NT2/D1 (cell line): ENCODE measurements at regions not wholly inside any gene's neighbourhood (a gene's known extent, or its start where the extent isn't known, plus 50 kb on each side); places are given as distances from the start of the nearest gene placed in this dataset.
"Not testable (repeated sequence)": the region's sequence is repeated elsewhere in the genome, so short reads cannot be mapped to it uniquely, and the experiment has no call there.

ENCODE experiments used
- DNase-seq: peaks from one replicate; pipeline ENCODE4 v3.0.0-alpha.2; 2011; ENCODE audit warnings: low read depth, low spot score
- H3K27me3 ChIP-seq: 2 replicates; pipeline ENCODE4 v1.6.0; 2011; ENCODE audit warnings: mild to moderate bottlenecking; ENCODE audit not compliant: insufficient read length, insufficient read depth
- H3K36me3 ChIP-seq: 2 replicates; pipeline ENCODE4 v1.6.1; 2011; ENCODE audit warnings: mild to moderate bottlenecking, low read length, mixed read lengths; ENCODE audit not compliant: insufficient read depth, insufficient read length
- H3K4me1 ChIP-seq: 2 replicates; pipeline ENCODE4 v1.5.1; 2011; ENCODE audit not compliant: insufficient read depth, insufficient read length
- H3K4me3 ChIP-seq: 2 replicates; pipeline ENCODE4 v1.5.1; 2011; ENCODE audit warnings: low read depth; ENCODE audit not compliant: insufficient read length
- H3K9ac ChIP-seq: 2 replicates; pipeline ENCODE4 v1.6.0; 2011; ENCODE audit warnings: low read depth; ENCODE audit not compliant: insufficient read length
- H3K9me3 ChIP-seq: 2 replicates; pipeline ENCODE4 v1.5.1; 2011; ENCODE audit warnings: mild to moderate bottlenecking, low read length; ENCODE audit not compliant: insufficient read depth
- SUZ12 ChIP-seq: IDR thresholded peaks from 2 replicates; pipeline ENCODE4 v1.6.1; 2011; ENCODE audit not compliant: insufficient read length, insufficient read depth; ENCODE audit errors: extremely low read depth
- YY1 ChIP-seq: IDR thresholded peaks from 2 replicates; pipeline ENCODE4 v1.6.1; 2011; ENCODE audit not compliant: insufficient read length, insufficient read depth
- ZNF274 ChIP-seq: IDR thresholded peaks from 2 replicates; pipeline ENCODE4 v1.6.1; 2011; ENCODE audit warnings: mild to moderate bottlenecking, low read depth, low read length

DNA sequence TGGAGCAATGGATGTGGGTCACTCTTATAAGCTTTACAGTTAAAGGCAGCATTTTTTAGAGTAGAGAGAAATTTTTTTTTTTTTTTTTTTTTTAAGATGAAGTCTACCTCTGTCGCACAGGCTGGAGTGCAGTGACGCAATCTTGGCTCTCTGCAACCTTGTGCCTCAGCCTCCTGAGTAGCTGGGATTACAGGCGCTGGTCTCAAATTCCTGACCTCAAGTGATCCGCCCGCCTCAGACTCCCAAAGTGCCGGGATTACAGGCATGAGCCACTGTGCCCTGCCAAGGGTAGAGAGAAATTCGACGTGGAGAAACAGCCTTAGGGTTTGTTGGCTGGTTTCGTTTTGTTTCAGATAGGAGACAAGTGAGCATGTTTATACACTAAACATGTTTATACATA lies 594.2 kb upstream of the ADAMTS5 start:
- H3K9ac ChIP-seq: no peak overlapping the region
- no peak overlapping the region for H3K4me3 ChIP-seq
- H3K9me3 ChIP-seq: no peaks in the 10 kb centered on the region
- no peaks in the 10 kb centered on the region for H3K27me3 ChIP-seq
- TF ChIP-seq SUZ12 (no peak), YY1 (no peak), ZNF274 (no peak)
- H3K36me3 ChIP-seq: no peaks in the 10 kb centered on the region
- DNase-seq: no peak
- no peaks in the 10 kb centered on the region for H3K4me1 ChIP-seq

DNA sequence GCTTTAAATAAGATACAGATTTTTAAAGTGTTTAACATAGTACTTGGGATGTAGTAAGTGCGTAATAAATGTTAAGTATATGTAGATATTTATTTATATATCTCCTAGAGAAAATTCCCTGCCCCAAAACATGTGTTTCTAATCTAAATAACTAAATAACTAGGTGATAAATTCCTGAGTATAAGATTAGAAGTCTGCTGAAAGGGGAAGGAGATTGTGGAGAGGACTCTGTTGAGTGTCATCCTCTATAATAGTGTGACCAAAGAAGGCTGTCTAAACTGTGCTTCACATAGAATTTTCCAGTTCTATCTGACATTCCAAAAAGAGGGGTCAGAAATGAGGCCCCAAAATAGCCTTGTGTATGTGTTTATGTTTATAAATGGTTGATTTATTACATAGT lies 590.5 kb upstream of the ADAMTS5 start:
- TF ChIP-seq SUZ12: no peak
- TF ChIP-seq ZNF274: no peak
- TF ChIP-seq YY1: no peak
- H3K4me1 ChIP-seq: no peaks in the 10 kb centered on the region
- DNase-seq: no peak
- H3K9ac ChIP-seq: no peak overlapping the region
- no peaks in the 10 kb centered on the region for H3K27me3 ChIP-seq
- no peaks in the 10 kb centered on the region for H3K36me3 ChIP-seq
- no peak overlapping the region for H3K4me3 ChIP-seq
- peaks cover 2% of the 10 kb centered on the region for H3K9me3 ChIP-seq

DNA sequence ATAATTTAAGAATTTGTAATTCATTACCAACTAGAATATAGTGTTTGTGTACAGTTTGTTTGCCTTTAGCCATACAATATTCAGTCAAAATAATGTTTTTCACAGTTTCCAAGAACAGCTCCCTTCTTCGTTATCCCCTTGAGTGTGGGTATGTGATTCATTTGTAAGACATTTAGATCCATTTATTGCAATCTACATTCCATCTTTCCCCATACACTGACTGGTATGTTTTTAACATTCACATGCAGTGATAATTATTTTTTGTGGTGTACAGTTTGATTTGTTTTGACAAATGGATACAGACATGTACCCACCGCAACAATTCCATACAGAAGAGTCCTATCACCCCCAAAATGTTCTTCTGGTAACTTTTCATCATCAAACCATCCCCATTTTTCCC lies 589.1 kb upstream of the ADAMTS5 start:
- no peak for TF ChIP-seq SUZ12
- Histone ChIP-seq H3K4me1 (no peaks in the 10 kb centered on the region), H3K4me3 (no peak overlapping the region), H3K27me3 (no peaks in the 10 kb centered on the region), H3K9me3 (peaks cover 14% of the 10 kb centered on the region), H3K36me3 (no peaks in the 10 kb centered on the region), H3K9ac (no peak overlapping the region)
- no peak for DNase-seq

DNA sequence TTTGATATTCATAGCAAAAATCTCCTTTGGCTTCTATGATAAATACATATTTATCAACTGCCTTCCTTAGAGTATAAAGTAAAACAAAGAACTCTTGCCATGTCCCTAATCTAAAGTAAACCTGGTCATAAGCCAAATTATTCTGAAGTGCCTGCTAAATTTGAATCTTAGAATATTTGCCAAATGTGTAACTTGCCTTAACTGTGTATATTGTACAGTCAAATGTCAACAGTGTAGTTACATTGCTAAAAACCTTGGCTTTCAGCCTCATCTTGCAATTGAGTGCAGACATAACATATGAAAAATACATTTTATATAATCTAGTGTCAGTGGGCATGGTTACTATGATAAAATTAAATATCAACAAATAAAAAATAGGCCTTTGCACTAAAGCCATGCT lies 583.4 kb upstream of the ADAMTS5 start:
- TF ChIP-seq ZNF274 (no peak), YY1 (no peak), SUZ12 (no peak)
- no peak for DNase-seq
- Histone ChIP-seq H3K4me3 (no peak overlapping the region), H3K27me3 (no peaks in the 10 kb centered on the region), H3K4me1 (no peaks in the 10 kb centered on the region), H3K36me3 (no peaks in the 10 kb centered on the region), H3K9me3 (peaks cover 14% of the 10 kb centered on the region), H3K9ac (no peak overlapping the region)

DNA sequence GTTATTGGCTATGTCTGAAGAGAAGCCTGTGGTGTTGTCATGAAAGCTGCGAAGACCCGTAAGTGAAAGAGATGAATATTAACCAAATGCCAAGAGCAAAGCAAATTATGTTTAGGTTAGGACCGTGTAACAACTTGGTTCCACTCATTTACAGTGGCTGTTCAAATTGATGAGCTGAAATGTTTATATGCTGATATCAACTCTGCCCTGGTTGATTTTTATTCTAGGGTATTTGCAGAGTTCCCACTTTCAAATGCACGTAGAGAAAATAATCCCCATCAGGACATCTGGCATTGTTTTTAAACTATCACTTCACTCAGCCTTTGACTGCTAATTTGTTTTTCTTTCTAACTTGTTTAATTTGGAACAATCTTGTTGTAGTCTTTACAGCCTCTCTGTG lies 581.6 kb upstream of the ADAMTS5 start:
- H3K36me3 ChIP-seq: no peaks in the 10 kb centered on the region
- H3K9me3 ChIP-seq: peaks cover 14% of the 10 kb centered on the region
- H3K4me1 ChIP-seq: no peaks in the 10 kb centered on the region
- no peaks in the 10 kb centered on the region for H3K27me3 ChIP-seq
- no peak overlapping the region for H3K9ac ChIP-seq
- no peak for DNase-seq
- no peak overlapping the region for H3K4me3 ChIP-seq
- TF ChIP-seq YY1 (no peak), SUZ12 (no peak), ZNF274 (no peak)

DNA sequence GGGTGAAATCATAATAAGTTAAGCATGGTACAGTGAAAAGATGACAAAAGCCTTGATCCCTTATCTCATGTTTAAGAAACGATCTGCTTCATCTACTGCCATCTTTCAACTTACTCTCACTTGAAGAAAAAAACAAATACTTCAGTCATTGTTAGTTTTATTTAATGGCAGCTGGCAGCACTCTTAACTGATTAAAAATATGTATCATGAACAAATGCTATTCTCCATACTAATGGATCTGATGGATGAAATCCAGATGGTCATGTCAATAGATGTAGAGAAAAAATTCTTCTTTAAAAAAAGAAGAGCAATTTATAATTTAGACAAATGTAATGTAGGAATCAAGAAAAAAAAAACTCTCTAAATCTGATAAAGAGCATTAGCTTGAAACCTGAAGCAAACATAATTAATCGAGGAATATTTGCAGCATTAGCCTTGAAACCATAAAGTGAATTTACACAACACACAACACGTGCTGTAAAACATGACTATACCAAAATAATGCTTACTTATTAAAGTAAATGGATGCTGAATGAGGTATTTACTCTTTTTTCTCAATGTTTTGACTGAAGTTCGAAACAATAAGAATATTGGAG lies 579.0 kb upstream of the ADAMTS5 start:
- Histone ChIP-seq H3K4me1 (no peaks in the 10 kb centered on the region), H3K9ac (no peak overlapping the region), H3K36me3 (no peaks in the 10 kb centered on the region), H3K9me3 (no peaks in the 10 kb centered on the region), H3K27me3 (no peaks in the 10 kb centered on the region), H3K4me3 (no peak overlapping the region)
- no peak for DNase-seq
- no peak for TF ChIP-seq ZNF274
- no peak for TF ChIP-seq SUZ12
- no peak for TF ChIP-seq YY1

DNA sequence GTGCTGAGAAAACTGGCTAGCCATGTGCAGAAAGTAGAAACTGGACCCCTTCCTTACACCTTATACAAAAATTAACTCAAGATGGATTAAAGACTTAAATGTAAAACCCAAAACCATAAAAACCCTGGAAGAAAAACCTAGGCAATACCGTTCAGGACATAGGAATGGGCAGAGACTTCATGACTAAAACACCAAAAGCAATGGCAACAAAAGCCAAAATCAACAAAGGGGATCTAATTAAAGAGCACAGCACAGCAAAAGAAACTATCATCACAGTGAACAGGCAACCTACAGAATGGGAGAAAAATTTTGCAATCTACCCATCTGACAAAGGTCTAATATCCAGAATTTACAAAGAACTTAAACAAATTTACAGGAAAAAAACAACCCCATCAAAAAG lies 575.2 kb upstream of the ADAMTS5 start:
- H3K4me1 ChIP-seq, H3K36me3 ChIP-seq, H3K9ac ChIP-seq, H3K4me3 ChIP-seq, H3K27me3 ChIP-seq, H3K9me3 ChIP-seq, DNase-seq: not testable (repeated sequence)

DNA sequence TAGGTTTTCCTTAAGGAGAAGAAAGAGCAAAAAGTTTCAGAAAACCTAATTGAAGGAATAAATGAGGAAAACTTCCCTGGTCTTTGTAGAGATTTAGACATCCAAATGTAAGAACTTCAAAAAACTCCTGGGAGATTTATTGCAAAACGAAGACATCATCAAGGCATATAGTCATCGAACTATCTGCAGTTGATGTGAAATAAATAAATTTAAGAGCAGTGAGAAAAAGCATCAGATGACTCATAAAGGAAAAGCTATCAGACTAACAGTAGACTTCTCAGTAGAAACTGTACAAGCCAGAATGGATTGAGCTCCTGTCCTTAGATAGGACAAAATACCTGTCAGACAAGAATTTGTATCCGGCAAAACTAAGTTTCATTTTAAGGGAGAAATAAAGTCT lies 569.4 kb upstream of the ADAMTS5 start:
- no peaks in the 10 kb centered on the region for H3K9me3 ChIP-seq
- no peak overlapping the region for H3K9ac ChIP-seq
- H3K4me1 ChIP-seq: no peaks in the 10 kb centered on the region
- no peak for TF ChIP-seq SUZ12
- no peak for TF ChIP-seq ZNF274
- no peak for TF ChIP-seq YY1
- DNase-seq: no peak
- no peak overlapping the region for H3K4me3 ChIP-seq
- no peaks in the 10 kb centered on the region for H3K27me3 ChIP-seq
- H3K36me3 ChIP-seq: no peaks in the 10 kb centered on the region
